ENCODE measurements at regions not wholly inside any gene's neighbourhood (a gene's known extent, or its start where the extent isn't known, plus 50 kb on each side); places are given as distances from the start of the nearest gene placed in this dataset.

- TF ChIP-seq POLR2A (IDR thresholded peaks at IDR 0.05; ENCODE audit: low read depth, low read length): no peak
- no peak for TF ChIP-seq PAX5 (IDR thresholded peaks at IDR 0.05; ENCODE audit: insufficient read depth, low read length, severe bottlenecking)
- no peak for TF ChIP-seq POLR2AphosphoS5 (IDR thresholded peaks at IDR 0.05; ENCODE audit: low read depth, low read length)
- no peak for TF ChIP-seq POU2F2 (IDR thresholded peaks at IDR 0.05; ENCODE audit: low read depth, low read length)
- no peak for TF ChIP-seq TAF1 (IDR thresholded peaks at IDR 0.05; ENCODE audit: low read depth, low read length)
These were observed 279.4 kb downstream of the NKX6-1 start for GRCh38 chr4:84219656-84220055.
